ENCODE measurements at regions not wholly inside any gene's neighbourhood (a gene's known extent, or its start where the extent isn't known, plus 50 kb on each side); places are given as distances from the start of the nearest gene placed in this dataset.
"Not testable (repeated sequence)": the region's sequence is repeated elsewhere in the genome, so short reads cannot be mapped to it uniquely, and the experiment has no call there.

DNA sequence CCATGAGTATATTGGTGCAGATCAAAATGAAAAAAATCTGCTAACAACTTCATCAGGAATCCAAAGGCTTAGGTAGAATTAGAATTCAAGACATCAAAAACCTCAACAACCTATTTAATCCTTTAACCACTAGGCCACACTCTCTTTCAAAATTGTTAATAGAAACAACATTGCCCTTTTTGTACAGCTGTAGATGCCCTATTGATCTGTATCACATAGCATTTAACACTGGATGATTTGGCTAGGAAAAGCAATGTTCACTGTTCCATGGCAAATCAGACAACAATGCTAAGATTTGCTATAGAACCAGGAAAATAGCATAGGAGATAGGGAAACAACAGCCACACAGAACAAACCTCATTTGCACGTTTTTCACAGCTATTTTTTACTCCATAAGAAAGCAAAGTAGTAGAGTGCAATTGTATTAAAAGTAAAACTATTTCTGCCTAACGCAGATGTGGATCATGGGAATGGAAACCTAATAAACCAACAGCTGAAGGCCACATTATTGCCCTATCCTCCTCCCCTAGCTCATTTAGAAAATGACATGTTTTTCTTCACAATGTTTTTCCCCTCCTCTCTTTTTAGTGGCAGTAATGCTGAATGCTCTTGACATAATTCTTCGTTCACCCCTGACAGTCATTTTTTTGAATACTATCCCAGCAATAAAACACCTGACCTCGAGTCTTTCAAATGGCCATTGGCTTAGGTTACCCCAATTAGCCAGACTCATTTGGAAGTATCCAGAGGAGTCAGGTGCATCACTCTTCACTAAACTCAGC is 373.0 kb upstream of the CCNH start:
- no peak for DNase-seq (ENCODE audit: low read depth)

DNA sequence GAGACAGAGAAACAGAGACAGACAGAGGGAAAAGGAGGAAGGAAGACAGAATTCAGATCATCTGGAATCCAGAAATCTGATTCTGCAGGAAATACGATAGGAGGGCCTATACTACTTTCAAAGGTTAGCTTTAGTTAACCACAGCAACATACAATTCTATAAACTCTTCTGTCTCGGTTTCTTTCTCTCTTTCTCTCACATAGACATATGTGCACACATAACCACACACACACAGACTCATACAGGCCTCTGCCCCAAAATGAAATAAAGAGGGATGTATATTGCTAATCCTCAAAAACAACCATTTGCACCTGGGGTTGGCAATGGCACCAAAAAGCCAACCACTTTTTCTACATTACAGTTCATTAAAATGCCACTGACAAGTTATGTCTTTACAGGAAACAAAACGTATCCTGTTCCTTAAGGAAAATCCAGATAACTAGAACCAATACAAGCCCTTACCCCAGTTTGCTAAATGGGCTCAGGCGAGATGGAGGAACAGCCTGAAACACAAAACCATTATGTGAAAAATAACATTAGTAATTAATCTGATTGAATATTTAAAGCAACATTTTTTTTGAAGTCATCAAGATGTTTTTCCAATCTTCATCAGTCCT is 372.3 kb upstream of the CCNH start:
- no peak for DNase-seq (ENCODE audit: low read depth)

DNA sequence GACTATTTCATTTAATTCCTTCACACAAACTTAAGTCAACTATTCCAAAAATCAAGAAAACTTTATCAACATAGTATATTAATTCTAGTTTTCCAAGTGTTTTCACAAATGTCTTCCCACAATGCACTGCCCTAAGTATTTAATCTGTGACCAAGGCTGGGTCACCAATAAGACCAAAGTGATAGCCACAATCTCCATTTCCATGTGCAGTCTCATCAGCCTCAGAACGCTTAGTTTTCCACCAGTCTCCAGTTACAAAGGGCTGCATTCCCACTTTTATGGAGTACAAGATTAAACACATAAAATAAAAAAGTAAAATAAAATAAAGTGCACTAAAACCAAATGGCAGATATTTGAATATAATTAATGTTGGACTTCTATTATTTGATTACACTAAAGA is 371.6 kb upstream of the CCNH start:
- no peak for DNase-seq (ENCODE audit: low read depth)

DNA sequence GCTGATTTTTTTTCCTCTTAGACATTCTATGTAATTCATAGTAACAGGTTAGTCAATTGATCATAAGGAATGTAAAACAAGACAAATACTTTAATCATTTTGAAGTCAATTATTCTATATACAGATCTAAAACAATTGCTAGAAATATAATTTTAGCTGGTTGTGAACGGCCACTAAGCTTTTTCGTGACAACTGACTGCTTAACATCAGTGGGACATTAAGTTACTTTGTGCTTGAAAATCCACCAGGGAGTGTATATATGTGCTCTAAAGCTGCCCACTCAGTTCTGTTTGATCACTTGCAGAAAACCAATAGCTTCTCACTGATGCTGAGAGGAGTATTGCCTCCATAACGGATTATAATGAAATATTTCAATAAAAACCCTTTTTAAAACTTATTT is 370.2 kb upstream of the CCNH start:
- no peak for DNase-seq (ENCODE audit: low read depth)

DNA sequence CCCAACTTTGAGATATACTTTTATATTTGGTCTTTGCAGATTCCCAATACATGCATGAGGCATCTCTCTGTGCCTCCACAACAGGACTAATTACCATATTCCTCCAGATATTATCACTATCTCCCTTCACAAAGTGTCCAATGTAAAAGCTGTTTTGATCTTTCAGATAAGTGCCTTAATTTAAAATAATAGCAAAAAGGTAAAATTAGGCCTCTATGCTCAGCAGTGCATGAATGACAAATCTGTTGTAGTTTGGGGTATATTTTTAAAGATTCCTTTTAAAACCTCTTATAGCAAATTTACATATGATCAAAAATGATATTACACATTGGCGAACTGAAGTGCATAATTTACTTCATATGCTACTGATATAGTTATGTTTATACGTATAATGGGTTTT is 369.2 kb upstream of the CCNH start:
- no peak for DNase-seq (ENCODE audit: low read depth)

DNA sequence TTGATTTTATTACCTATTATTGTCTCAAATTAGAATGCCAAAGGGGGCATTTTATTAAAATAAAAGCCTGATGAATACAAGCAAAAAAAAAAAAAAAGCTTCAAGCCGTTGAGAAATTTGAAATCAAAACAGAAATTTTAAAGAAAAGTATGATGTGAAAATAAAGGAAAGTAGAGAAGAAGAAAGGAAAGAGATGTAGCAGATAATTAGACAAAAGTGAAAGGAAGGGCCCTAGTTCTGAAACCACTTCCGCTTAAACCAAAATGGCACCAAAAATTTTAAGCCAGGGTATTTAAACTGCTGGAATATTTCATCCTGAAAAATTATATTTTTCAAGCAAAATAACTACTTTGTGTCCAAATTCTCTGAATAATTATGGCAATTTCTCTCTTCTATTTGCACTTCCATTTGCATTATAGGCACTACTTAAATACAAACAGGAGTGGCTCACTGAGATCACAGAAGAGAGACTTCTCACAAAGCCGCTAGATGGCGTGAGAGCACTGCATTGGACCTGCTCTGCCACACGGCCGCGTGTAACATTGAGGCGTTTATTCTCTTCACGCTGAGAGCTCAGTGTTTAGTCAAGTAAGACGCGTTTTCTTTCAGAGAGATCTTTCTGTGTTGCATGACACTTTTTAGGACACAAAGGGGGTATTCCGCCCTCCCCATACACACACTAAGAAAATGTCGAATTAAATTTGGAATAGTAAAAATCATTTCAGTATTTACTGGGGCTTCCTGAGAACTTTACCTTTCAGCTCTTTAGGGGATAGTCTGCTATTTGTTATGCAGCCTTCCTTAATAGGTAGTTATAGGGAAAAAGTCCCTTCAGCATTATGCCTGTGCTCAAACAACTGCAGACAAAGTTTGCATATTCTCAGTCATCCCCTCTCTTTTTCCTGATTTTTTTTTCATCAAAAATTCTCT is 368.4 kb upstream of the CCNH start:
- peak; percentile 69 for DNase-seq (ENCODE audit: low read depth)

DNA sequence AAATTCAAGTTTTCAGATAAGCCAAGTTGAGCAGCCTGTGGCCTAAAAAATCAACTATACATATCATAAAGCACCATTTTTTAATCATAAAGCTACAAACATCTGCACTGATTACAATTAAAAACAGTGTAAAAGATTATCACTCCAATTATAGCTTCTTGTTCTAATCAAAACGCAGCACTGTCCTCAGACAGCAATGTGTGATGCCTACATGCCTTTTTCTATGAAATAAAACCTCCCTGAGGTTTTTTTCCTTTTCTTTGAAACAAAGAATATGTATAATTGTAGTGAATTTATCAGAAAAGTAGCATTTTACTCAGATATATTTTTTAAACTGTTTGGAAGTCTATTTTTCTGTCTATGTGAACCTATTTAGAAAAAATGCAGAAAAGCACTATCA is 366.1 kb upstream of the CCNH start:
- no peak for DNase-seq (ENCODE audit: low read depth)

DNA sequence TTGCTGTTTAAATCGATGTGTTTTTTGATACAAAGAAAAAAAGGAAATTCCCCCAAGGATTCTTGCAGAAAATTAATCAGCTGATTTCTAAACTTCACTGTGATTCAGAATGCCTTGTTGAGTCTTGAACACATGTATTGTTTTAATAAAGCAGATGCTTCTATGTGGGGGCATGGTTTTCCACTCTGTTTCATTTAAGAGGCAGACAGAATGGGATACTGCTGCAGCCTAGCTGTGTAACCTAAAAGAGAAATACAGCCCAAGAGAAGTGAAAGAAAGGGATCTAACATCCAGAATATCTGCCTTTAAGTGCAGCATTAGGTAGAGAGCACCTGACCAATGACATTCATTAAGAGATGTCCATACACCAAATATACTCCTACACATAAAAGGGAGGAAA is 365.1 kb upstream of the CCNH start:
- DNase-seq (ENCODE audit: low read depth), result no peak

DNA sequence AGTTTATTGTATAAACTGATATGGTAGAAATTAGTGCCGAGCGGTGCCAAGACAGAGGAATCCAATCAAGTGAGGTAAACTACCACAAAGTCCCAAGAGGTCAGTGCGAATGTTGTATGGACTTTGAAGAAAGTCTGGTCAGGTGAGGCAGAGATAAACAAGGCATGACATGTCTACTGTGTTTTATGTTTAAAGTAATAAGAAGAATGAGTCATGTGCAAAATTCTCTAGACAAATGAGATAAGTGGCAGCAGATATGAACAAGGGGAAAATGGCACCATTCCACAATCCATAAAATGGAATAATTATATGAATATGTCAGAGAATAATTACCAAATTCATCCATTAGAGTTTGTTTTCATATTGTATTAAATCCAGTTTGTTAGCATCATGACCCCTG is 364.1 kb upstream of the CCNH start:
- no peak for DNase-seq (ENCODE audit: low read depth)

DNA sequence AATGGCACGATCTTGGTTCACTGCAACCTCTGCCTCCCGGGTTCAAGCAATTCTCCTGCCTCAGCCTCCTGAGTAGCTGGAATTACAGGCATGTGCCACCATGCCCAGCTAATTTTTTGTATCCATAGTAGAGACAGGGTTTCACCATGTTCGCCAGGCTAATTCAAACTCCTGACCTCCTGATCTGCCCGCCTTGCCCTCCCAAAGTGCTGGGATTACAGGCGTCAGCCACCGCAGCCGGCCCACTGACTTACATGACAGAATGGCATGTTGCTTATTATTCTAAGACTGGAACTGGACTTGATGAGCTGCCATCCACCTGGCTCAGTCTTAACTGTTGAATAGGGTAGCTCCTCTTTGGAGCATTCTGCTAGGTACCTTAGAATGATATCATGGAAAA is 363.6 kb upstream of the CCNH start:
- DNase-seq (ENCODE audit: low read depth), result not testable (repeated sequence)

DNA sequence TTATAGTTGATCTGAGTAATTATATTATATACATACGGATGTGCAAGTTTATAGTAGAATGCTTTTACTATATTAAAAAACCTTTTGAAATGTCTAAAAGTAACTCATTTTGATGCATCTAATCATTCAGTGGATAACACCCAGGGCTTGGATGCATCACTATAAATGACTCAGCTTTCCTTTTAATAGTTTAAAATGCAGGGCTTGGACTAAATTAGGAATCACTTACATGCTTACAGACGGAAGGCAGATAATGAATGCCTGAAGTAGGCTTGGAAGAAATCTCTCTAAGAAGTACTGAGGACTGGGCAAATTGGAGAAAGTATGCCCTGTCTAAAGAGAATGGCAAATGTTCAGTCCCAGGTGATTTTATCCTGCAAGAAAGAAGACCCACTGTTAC is 362.5 kb upstream of the CCNH start:
- no peak for DNase-seq (ENCODE audit: low read depth)

DNA sequence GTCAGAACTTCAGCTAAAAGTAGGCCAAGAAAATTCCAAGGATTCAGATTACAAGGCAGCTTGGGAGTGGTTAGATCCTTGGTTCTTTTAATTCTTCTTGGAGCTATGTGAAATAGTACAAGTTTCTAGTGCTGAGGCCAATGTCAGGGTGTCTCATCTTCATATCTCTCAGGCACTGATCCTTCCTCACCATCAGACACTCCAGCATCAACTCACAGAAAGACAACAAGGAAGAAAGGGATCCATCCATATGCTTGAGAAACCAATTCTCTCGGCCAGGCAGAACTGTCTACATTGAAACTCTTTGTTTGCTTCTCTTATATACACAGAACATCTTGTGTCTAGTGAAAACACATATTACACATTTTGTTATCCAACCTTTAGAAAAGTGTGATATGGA is 362.1 kb upstream of the CCNH start:
- no peak for DNase-seq (ENCODE audit: low read depth)

DNA sequence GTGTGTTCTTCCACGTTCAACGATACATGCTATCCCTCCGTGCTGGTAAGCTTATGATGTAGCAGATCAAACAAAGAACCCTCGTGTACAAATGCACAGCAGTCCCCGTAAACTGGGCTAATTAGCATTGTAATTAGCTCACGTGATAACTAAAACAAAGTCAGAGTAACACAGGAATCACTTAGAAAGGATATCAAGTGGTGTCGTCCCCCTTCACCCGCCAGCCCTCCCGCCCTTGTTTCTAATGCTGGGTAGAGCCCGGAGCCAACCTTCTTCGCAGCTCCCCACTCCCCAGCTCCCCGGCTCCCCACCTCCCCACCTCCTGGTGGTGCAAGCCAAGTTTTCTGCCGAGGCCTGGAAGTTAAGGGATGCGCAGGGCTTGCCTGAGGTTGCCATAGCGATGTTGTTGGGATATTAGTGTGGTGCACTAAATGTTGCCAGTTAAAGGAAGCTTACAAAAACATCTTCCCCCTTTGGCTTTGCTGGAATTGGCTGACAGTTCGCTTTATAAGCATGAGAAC is 357.9 kb upstream of the CCNH start:
- no peak for DNase-seq (ENCODE audit: low read depth)

DNA sequence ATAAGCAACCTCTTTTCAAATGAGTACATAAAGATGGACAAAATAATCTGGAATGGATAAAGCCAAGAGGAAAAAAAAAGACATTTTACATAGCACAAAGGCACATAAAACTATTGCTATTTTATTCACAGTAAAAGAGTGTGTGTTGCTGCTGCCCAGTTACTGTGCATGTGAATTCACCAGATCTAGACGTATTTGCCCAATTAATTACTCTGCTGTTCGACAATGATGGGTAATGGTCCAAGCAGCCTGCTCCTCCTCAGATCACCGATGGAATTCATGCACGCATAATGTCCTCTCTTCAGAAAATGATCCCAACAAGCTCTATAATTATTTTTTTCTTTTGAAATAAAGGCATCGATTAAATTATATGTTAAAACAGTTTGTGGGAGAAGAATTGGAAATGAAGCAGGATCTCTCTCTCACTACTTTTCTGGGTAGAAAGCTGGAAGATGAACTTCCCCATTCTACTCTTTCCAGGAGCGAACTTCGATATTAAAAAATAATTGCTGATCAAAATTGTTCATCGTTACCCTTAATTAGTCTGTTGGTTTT is 357.4 kb upstream of the CCNH start:
- DNase-seq (ENCODE audit: low read depth), result no peak

DNA sequence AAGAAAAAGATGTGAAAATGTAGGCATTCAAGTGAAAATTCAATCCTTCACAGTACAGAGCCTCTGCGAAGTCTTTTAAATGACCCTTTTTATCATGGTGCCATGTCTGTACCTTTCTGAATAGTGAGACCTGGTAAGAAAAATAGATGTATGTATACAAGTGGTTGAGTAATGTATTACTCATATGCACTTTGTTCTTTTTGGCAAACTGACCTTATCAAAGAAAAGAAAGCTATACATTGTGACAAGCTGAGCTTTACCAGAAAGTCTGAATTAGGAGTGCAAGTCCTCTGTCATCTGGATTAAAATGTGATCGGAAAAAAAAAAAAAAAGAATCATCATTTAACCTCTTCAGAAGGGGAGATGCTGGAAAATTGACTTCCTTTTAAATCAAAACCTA is 356.4 kb upstream of the CCNH start:
- no peak for DNase-seq (ENCODE audit: low read depth)

DNA sequence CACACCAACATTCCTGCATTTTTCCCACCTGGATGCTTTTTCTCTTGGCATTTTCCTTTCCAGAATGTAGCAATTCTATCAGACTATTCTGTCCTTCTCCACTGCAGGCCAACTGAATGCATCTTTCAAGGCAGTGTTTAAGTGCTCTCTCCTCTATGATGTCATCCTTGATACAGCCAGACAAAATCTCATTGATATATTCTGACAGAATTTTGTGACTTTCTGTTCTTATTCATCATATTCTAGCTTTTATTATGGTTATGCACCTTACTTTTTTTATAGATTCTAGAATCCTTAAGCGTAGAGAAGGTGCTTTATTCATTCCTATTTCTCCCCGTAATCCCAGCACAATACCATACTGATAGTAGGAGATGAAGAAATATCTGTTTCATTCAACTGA is 355.5 kb upstream of the CCNH start:
- DNase-seq (ENCODE audit: low read depth), result no peak

DNA sequence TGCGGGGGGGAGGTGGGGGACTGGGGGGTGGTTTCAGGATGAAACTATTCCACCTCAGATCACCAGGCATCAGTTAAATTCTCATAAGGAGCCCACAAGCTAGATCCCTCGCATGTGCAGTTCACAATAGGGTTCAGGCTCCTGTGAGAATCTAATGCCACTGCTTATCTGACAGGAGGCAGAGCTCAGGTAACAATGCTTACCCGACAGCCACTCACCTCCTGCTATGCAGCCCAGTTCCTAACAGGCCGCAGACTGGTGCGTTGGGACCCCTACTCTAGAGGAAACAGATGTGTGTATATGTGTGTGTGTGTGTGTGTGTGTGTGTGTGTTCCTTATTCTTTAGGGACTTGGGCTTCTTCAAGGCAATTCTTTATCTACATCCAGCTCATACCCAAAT is 352.3 kb upstream of the CCNH start:
- DNase-seq (ENCODE audit: low read depth), result no peak

DNA sequence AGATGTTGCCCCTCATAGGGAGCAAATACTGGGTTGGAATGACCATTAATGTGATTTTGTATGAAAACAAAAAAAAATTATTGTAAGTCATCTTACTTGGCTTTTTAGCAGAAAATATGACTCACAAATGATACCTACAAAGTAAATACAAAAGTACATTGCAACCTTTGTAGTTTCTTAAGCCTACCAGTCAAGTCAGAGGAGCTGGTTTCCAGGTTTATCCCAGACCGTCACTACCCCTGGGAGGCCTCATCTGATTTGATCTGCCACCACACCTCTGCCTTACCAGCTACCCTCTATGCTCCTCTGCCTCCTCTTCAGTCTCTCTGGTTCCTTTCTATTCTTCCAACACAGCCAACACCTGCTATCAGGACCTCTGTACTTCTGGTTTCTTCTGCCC is 349.9 kb upstream of the CCNH start:
- no peak for DNase-seq (ENCODE audit: low read depth)

DNA sequence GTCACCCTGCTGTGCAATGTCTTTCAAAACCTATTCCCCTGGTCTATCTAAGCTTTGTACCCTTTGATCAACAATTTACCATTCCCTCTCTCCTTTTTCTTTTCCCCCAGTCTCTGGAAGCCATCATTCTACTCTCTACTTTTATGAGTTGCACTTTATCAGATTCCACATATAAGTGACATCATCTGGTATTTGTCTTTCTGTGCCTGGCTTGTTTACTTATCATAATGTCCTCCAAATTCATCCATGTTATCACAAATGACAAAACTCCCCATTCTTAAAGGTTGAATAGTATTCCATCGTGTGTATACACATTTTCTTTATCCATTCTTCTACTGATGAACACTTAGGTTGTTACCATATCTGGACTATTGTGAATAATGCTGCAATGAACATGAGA is 344.2 kb upstream of the CCNH start:
- no peak for DNase-seq (ENCODE audit: low read depth)

DNA sequence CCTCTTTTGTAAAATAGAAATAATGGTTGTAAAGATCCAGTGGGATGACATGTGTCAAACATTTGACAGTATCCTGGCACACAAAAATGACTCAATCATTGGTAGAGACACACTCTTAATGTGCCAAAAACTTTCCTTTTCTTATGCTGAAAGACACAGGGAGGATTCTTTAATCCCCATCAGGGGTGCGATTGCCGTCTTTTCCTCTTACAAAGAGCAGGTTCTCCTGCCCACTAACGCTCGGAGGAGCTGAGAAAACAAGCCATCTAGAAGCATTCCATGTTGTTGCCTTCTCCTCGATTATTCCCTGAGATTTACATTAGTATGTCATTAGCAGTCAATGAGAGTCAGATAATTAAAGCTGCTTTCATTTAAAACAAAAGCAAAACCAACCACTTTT is 342.6 kb upstream of the CCNH start:
- DNase-seq (ENCODE audit: low read depth), result no peak

DNA sequence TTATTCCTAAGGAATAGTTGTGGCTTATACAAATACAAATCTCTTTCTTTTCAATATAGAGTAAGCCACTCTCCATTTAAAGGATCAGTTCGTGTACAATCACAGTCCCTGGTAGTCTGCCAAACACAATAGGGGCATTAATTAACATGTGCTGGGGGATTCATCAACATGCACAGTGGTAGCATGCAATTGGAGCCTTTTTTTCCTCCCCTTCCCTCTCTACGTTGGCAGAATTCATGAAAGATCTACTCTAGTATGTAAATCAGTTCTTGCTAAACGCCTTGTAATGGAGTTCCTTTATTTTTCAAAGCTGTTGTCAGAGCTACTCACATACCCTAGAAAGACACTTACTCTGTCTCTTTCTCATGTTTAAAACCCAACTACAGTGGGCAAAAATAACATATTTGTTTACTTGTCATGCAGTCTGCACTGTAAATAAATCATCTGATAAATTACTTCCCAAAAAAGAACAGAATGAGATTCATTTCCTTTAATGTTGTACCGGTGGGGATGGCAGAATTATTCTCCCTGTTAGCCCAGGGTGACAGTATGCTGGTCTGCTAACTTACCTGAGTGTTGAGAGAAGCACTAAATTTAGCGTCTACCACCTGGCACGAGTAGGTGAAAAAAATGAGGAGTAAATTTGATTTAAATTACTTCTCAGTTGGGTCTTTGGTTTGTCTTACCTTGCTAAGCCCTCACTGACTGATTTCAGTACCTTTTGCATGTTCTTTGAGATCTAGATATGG is 341.5 kb upstream of the CCNH start:
- DNase-seq (ENCODE audit: low read depth), result no peak

DNA sequence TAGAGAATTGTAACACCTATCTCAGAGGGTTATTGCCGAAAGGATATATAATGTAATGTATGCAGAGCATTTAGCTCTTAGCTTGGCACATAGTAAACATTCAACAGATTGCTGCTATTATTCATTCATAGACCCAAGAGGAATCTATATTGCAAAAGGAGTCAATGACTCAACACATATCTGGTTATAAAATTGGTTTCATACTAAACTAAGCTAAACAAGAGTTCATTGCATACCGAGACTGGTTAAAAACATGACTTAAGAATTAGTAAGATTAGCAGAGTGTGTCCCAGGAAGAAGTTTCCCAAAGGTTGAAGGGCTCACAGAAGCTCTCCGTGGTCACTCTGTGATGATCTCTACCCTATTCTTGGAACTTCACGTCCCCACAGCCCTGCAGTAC is 339.6 kb upstream of the CCNH start:
- no peak for DNase-seq (ENCODE audit: low read depth)

Data from fibroblast of the conjunctiva (primary cell).